ENCODE measurements at regions not wholly inside any gene's neighbourhood (a gene's known extent, or its start where the extent isn't known, plus 50 kb on each side); places are given as distances from the start of the nearest gene placed in this dataset.

- TF ChIP-seq CTCF (IDR thresholded peaks at IDR 0.05 in 2 of 3, conservative IDR thresholded peaks at IDR 0.05 in 1 of 3; ENCODE audit: borderline replicate concordance in 1 of 3, insufficient read depth in 1 of 3, low read depth in 2 of 3, low read length in 2 of 3) (no peak), EGR1 (IDR thresholded peaks at IDR 0.05; ENCODE audit: low read depth) (no peak), POLR2A (IDR thresholded peaks at IDR 0.05; ENCODE audit: borderline replicate concordance, extremely low read depth, insufficient read depth, insufficient read length) (no peak), CEBPB (IDR thresholded peaks at IDR 0.05; ENCODE audit: low read depth) (no peak)
Measured at GRCh38 chr3:16834753-16835152, 50.0 kb upstream of the PLCL2 start.

Data from HCT116 (cell line).